ENCODE measurements at regions not wholly inside any gene's neighbourhood (a gene's known extent, or its start where the extent isn't known, plus 50 kb on each side); places are given as distances from the start of the nearest gene placed in this dataset.
A peak's percentile ranks its signal among the peaks of the same experiment; 100 is the strongest.

DNA sequence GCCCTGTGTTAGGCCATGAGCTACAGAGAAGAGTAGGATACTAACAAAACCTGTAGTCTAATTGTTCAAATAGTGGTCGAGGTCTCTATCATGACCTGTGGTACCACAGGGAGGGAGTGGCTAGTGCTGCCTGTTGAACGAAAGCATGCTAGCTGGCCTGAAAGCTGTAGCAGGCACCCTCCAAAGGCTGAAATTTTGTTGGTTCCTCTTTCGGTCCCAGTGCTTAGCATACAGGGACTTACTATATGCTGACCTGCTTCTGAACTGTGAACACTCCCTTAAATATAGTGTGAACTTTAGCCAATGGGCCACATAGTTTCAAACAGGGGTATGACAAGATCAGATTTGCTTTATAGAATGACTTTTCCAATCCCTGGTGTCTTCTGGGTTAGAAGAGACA, 113.4 kb downstream of the PJA1 start:
- H3K36me3 ChIP-seq (ENCODE audit: control insufficient read depth in 1 of 2, insufficient read depth in 2 of 2, low read length in 2 of 2): no peaks in the 10 kb centered on the region

DNA sequence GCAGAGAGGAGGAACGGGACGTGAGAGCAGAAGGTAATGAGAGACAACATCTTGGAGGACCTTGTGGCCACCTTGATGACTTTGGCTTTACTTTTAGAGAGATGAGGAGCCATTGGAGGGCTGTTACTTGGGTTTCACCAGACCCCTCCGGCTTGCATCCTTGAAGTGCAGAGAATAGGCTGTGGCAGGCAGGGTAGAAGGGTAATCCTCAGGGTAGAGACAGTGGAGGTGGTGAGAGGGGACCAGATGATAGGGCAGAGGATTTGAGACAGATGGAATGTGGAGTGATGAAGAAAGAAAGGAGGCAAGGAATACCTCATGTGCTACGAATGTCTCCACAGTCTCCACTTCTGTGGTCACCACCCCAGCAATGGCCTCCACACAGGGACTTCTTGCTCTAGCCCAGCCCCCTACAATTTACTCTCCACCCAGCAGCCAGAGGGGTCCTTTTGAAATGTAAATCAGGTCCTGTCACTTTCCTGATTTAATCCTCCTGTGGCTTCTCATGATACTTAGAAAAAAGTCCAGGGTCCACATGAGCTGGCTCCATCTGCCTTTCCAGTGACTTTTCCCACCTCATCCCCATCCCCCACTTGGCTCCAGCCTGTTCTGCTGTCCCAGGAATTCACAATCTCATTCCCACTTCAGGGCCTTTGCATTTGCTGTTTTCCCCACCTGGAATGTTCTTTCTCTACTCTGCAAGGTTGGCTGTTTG, 115.0 kb downstream of the PJA1 start:
- no peak overlapping the region for H3K9ac ChIP-seq (ENCODE audit: low read length)
- H3K27me3 ChIP-seq (ENCODE audit: insufficient read depth, low read length): no peaks in the 10 kb centered on the region
- no peak overlapping the region for H2BK5ac ChIP-seq (ENCODE audit: low read depth, low read length, poor library complexity)
- no peak overlapping the region for H3K23ac ChIP-seq (ENCODE audit: low read length)
- no peak overlapping the region for H2AFZ ChIP-seq (ENCODE audit: insufficient read depth, low read length, poor library complexity)
- WGBS (ENCODE audit: extremely low coverage, insufficient coverage, insufficient read length): no CpG with 5 or more reads among the region's 4 CpGs
- DNase-seq: peak in 1 of 2 donors; percentile 21
- no peak overlapping the region for H3K27ac ChIP-seq (ENCODE audit: low read depth, low read length)
- peaks cover 3 to 7% of the 10 kb centered on the region in 2 experiments for H3K4me1 ChIP-seq (ENCODE audit: control insufficient read depth in 1 of 2, insufficient read depth in 2 of 2, low read length in 2 of 2)
- no peak overlapping the region for H3K18ac ChIP-seq (ENCODE audit: low read length)
- H3K79me1 ChIP-seq (ENCODE audit: low read length): no peaks in the 10 kb centered on the region
- H3K4ac ChIP-seq (ENCODE audit: low read depth, low read length): no peak overlapping the region
- no peak overlapping the region for H3K14ac ChIP-seq (ENCODE audit: low read length)
- no peaks in the 10 kb centered on the region for H3K79me2 ChIP-seq (ENCODE audit: control insufficient read depth, insufficient read depth, low read length, poor library complexity)
- no peaks in the 10 kb centered on the region for H3K9me3 ChIP-seq (ENCODE audit: insufficient read depth, low read depth, low read length)
- no peak overlapping the region for H3K4me3 ChIP-seq (ENCODE audit: low read depth, low read length)
- H4K12ac ChIP-seq (ENCODE audit: low read depth, low read length): no peak overlapping the region
- no peak overlapping the region for H3K4me2 ChIP-seq (ENCODE audit: low read length)
- H4K91ac ChIP-seq (ENCODE audit: low read depth, low read length): no peak overlapping the region
- no peaks in the 10 kb centered on the region for H3K36me3 ChIP-seq (ENCODE audit: control insufficient read depth in 1 of 2, insufficient read depth in 2 of 2, low read length in 2 of 2)
- no peak overlapping the region for H2BK12ac ChIP-seq (ENCODE audit: low read length)
- H2BK120ac ChIP-seq (ENCODE audit: insufficient read depth, low read length, poor library complexity): no peak overlapping the region
- no peak overlapping the region for H4K8ac ChIP-seq (ENCODE audit: low read depth, low read length)
- H2AK5ac ChIP-seq (ENCODE audit: low read length): no peak overlapping the region

More for the DNA sequence above, 113.4 kb downstream of the PJA1 start:
- Histone ChIP-seq H3K79me1 (ENCODE audit: low read length) (no peaks in the 10 kb centered on the region), H2AK5ac (ENCODE audit: low read length) (no peak overlapping the region), H3K79me2 (ENCODE audit: control insufficient read depth, insufficient read depth, low read length, poor library complexity) (no peaks in the 10 kb centered on the region), H3K4me3 (ENCODE audit: low read depth, low read length) (no peak overlapping the region), H4K91ac (ENCODE audit: low read depth, low read length) (no peak overlapping the region), H3K18ac (ENCODE audit: low read length) (no peak overlapping the region), H3K27me3 (ENCODE audit: insufficient read depth, low read length) (no peaks in the 10 kb centered on the region), H2BK120ac (ENCODE audit: insufficient read depth, low read length, poor library complexity) (no peak overlapping the region), H4K8ac (ENCODE audit: low read depth, low read length) (no peak overlapping the region), H3K9ac (ENCODE audit: low read length) (no peak overlapping the region), H3K4ac (ENCODE audit: low read depth, low read length) (no peak overlapping the region), H3K23ac (ENCODE audit: low read length) (no peak overlapping the region), H3K4me1 (ENCODE audit: control insufficient read depth in 1 of 2, insufficient read depth in 2 of 2, low read length in 2 of 2) (peaks cover 3 to 7% of the 10 kb centered on the region in 2 experiments), H3K9me3 (ENCODE audit: insufficient read depth, low read depth, low read length) (no peaks in the 10 kb centered on the region), H3K14ac (ENCODE audit: low read length) (no peak overlapping the region), H3K4me2 (ENCODE audit: low read length) (no peak overlapping the region), H2BK12ac (ENCODE audit: low read length) (no peak overlapping the region), H2AFZ (ENCODE audit: insufficient read depth, low read length, poor library complexity) (no peak overlapping the region), H3K27ac (ENCODE audit: low read depth, low read length) (no peak overlapping the region), H2BK5ac (ENCODE audit: low read depth, low read length, poor library complexity) (no peak overlapping the region), H4K12ac (ENCODE audit: low read depth, low read length) (no peak overlapping the region)
- no CpG with 5 or more reads among the region's 3 CpGs for WGBS (ENCODE audit: extremely low coverage, insufficient coverage, insufficient read length)
- no peak for DNase-seq

DNA sequence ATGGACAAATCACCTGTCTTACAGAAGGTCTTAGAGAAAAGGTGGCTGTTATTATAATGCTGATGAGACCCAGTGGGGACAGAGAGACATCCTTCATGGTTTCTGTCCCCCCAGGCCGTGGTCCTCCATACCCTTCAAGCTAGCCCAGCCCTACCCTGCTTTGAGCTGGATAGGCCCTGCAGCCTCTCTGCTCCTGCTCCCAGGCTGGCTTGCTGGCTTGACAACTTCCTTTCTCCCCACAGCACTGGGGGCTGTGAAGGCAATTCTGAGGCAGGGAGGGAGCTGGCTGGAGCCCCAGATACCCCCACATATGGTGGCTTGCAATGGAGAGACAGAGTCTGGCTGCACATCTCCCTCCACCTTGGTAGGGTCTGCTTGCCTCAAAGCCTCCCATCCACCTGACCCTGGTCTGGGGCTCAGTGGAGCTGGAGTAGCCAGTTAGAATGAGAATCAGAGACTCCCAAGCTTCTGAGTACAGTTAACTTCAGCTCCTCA, 118.2 kb downstream of the PJA1 start:
- Histone ChIP-seq H4K8ac (ENCODE audit: low read depth, low read length) (no peak overlapping the region), H3K23ac (ENCODE audit: low read length) (no peak overlapping the region), H2BK120ac (ENCODE audit: insufficient read depth, low read length, poor library complexity) (no peak overlapping the region), H3K9me3 (ENCODE audit: insufficient read depth, low read depth, low read length) (no peaks in the 10 kb centered on the region), H2BK12ac (ENCODE audit: low read length) (no peak overlapping the region), H3K4me1 (ENCODE audit: control insufficient read depth in 1 of 2, insufficient read depth in 2 of 2, low read length in 2 of 2) (peaks cover 3 to 7% of the 10 kb centered on the region in 2 experiments), H4K91ac (ENCODE audit: low read depth, low read length) (no peak overlapping the region), H3K27me3 (ENCODE audit: insufficient read depth, low read length) (no peaks in the 10 kb centered on the region), H2AFZ (ENCODE audit: insufficient read depth, low read length, poor library complexity) (no peak overlapping the region), H3K36me3 (ENCODE audit: control insufficient read depth in 1 of 2, insufficient read depth in 2 of 2, low read length in 2 of 2) (no peaks in the 10 kb centered on the region), H3K4me2 (ENCODE audit: low read length) (no peak overlapping the region), H3K9ac (ENCODE audit: low read length) (no peak overlapping the region), H3K79me2 (ENCODE audit: control insufficient read depth, insufficient read depth, low read length, poor library complexity) (no peaks in the 10 kb centered on the region), H3K18ac (ENCODE audit: low read length) (no peak overlapping the region), H3K4me3 (ENCODE audit: low read depth, low read length) (no peak overlapping the region), H2AK5ac (ENCODE audit: low read length) (no peak overlapping the region), H4K12ac (ENCODE audit: low read depth, low read length) (no peak overlapping the region), H3K14ac (ENCODE audit: low read length) (no peak overlapping the region), H3K4ac (ENCODE audit: low read depth, low read length) (no peak overlapping the region), H3K27ac (ENCODE audit: low read depth, low read length) (no peak overlapping the region), H3K79me1 (ENCODE audit: low read length) (no peaks in the 10 kb centered on the region), H2BK5ac (ENCODE audit: low read depth, low read length, poor library complexity) (no peak overlapping the region)
- DNase-seq: no peak
- WGBS (ENCODE audit: extremely low coverage, insufficient coverage, insufficient read length): no CpG with 5 or more reads among the region's 1 CpG

DNA sequence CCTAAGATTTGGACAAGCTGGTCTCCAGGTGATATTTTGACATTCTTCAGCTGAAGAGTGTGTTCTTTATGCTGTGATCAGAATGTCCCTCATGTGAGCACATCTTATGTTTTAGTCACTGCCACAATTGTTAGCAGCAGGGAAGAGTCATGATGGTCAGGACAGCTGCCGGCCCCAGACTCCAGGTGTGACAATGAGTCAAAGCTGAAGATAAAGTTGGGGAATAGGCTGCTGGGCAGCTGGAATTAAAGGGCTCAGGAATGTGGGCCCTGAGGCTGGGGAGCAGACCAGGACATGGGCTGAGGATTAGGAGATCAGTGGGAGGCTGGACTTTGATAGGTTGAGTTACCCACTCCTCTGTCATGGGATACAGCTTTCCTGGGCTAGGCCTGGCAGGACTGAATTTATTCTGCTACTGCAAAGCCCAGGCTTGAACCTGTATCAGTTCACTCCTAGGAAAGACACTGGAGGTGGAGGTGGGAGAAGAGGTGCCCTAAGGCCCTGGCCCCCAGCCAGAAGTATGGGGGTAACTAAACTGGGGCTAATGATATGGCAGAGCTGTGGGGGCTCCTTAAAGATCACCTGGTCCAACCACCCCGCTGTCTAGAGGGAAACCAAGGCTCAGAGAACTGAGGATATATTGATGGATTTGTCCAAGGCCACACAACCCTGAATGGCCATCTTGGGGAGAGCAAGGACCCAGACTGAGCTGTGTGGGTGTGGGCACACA, 119.5 kb downstream of the PJA1 start:
- Histone ChIP-seq H4K12ac (ENCODE audit: low read depth, low read length) (no peak overlapping the region), H4K91ac (ENCODE audit: low read depth, low read length) (no peak overlapping the region), H3K27ac (ENCODE audit: low read depth, low read length) (no peak overlapping the region), H2BK5ac (ENCODE audit: low read depth, low read length, poor library complexity) (no peak overlapping the region), H3K79me2 (ENCODE audit: control insufficient read depth, insufficient read depth, low read length, poor library complexity) (no peaks in the 10 kb centered on the region), H3K4me3 (ENCODE audit: low read depth, low read length) (no peak overlapping the region), H3K4ac (ENCODE audit: low read depth, low read length) (no peak overlapping the region), H3K36me3 (ENCODE audit: control insufficient read depth in 1 of 2, insufficient read depth in 2 of 2, low read length in 2 of 2) (no peaks in the 10 kb centered on the region), H2BK12ac (ENCODE audit: low read length) (no peak overlapping the region), H3K14ac (ENCODE audit: low read length) (no peak overlapping the region), H3K79me1 (ENCODE audit: low read length) (no peaks in the 10 kb centered on the region), H3K9ac (ENCODE audit: low read length) (no peak overlapping the region), H3K4me1 (ENCODE audit: control insufficient read depth in 1 of 2, insufficient read depth in 2 of 2, low read length in 2 of 2) (peaks cover 3 to 7% of the 10 kb centered on the region in 2 experiments), H2AFZ (ENCODE audit: insufficient read depth, low read length, poor library complexity) (no peak overlapping the region), H3K23ac (ENCODE audit: low read length) (no peak overlapping the region), H3K4me2 (ENCODE audit: low read length) (no peak overlapping the region), H2BK120ac (ENCODE audit: insufficient read depth, low read length, poor library complexity) (no peak overlapping the region), H3K27me3 (ENCODE audit: insufficient read depth, low read length) (no peaks in the 10 kb centered on the region), H3K18ac (ENCODE audit: low read length) (no peak overlapping the region), H3K9me3 (ENCODE audit: insufficient read depth, low read depth, low read length) (no peaks in the 10 kb centered on the region), H2AK5ac (ENCODE audit: low read length) (no peak overlapping the region), H4K8ac (ENCODE audit: low read depth, low read length) (no peak overlapping the region)
- peak; percentile 63 to 71 for DNase-seq
- no CpG with 5 or more reads among the region's 2 CpGs for WGBS (ENCODE audit: extremely low coverage, insufficient coverage, insufficient read length)
